Osteoblast (primary cell): ENCODE measurements at regions not wholly inside any gene's neighbourhood (a gene's known extent, or its start where the extent isn't known, plus 50 kb on each side); places are given as distances from the start of the nearest gene placed in this dataset.

ENCODE experiments used
- DNase-seq: peaks from one replicate; pipeline ENCODE4 v3.0.0; 2011; ENCODE audit warnings: low spot score, mixed read lengths; ENCODE audit not compliant: insufficient read length; ENCODE audit errors: missing footprints
- H2AFZ ChIP-seq: 2 replicates; pipeline ENCODE4 v1.6.0; 2011; ENCODE audit warnings: mild to moderate bottlenecking, low read length
- H3K27ac ChIP-seq: 2 replicates; pipeline ENCODE4 v1.5.1; 2011; ENCODE audit warnings: mild to moderate bottlenecking, low read depth, low read length, moderate library complexity
- H3K27me3 ChIP-seq: 2 replicates; pipeline ENCODE4 v1.6.0; 2012; ENCODE audit warnings: mild to moderate bottlenecking, control low read depth, inconsistent platforms, low read length, moderate library complexity; ENCODE audit not compliant: insufficient read depth
- H3K36me3 ChIP-seq: 2 replicates; pipeline ENCODE4 v1.5.1; 2011; ENCODE audit warnings: mild to moderate bottlenecking, low read length, control low read depth, moderate library complexity; ENCODE audit not compliant: insufficient read depth
- H3K4me1 ChIP-seq: 2 replicates; pipeline ENCODE4 v1.5.1; 2011; ENCODE audit warnings: mild to moderate bottlenecking, low read length, control low read depth, moderate library complexity; ENCODE audit not compliant: insufficient read depth
- H3K4me2 ChIP-seq: 2 replicates; pipeline ENCODE4 v1.6.0; 2011; ENCODE audit warnings: mild to moderate bottlenecking, low read length; ENCODE audit not compliant: insufficient read depth
- H3K4me3 ChIP-seq: fragments of 200-600 bp; sonication (generic); 3 replicates; pipeline ENCODE4 v1.5.1; 2012; ENCODE audit warnings: mild to moderate bottlenecking, low read length, inconsistent platforms; ENCODE audit not compliant: insufficient read depth
- H3K79me2 ChIP-seq: 2 replicates; pipeline ENCODE4 v1.6.0; 2012; ENCODE audit warnings: mild to moderate bottlenecking, low read length, control low read depth, inconsistent platforms; ENCODE audit not compliant: insufficient read depth
- H3K9me3 ChIP-seq: 2 replicates; pipeline ENCODE4 v1.5.1; 2011; ENCODE audit warnings: low read depth, low read length, control low read depth
- H4K20me1 ChIP-seq: 2 replicates; pipeline ENCODE4 v1.6.0; 2012; ENCODE audit warnings: mild to moderate bottlenecking, low read length, control low read depth; ENCODE audit not compliant: insufficient read depth
- TF ChIP-seq, protein P1 (sequence below): IDR thresholded peaks from 2 replicates; pipeline ENCODE4 v1.5.1; 2011; ENCODE audit warnings: mild to moderate bottlenecking, low read depth, low read length, moderate library complexity; ENCODE audit errors: extremely low read depth

DNA sequence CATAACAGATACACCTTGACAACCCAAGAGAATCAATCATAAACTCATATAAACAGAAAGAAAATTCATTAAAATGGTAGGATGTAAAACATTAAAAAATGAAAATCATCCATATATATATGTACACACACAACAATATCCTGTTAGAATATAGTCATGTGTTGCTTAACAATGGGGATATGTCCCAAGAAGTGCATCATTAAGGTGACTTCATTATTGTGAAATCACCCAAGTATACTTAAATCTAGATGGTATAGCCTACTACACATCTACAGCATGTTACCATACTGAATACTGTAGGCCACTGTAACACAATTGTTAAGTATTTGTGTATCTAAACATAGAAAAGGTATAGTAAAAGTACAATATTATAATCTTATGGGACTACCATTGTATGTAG lies 115.8 kb upstream of the TMEM168 start:
- no peaks in the 10 kb centered on the region for H3K27me3 ChIP-seq
- no peaks in the 10 kb centered on the region for H3K4me1 ChIP-seq
- no peaks in the 10 kb centered on the region for H3K9me3 ChIP-seq
- no peak overlapping the region for H3K4me3 ChIP-seq
- H4K20me1 ChIP-seq = no peaks in the 10 kb centered on the region
- peaks cover 14% of the 10 kb centered on the region for H3K36me3 ChIP-seq
- DNase-seq = no peak
- no peak overlapping the region for H2AFZ ChIP-seq
- no peak overlapping the region for H3K4me2 ChIP-seq
- TF ChIP-seq, protein P1, sequence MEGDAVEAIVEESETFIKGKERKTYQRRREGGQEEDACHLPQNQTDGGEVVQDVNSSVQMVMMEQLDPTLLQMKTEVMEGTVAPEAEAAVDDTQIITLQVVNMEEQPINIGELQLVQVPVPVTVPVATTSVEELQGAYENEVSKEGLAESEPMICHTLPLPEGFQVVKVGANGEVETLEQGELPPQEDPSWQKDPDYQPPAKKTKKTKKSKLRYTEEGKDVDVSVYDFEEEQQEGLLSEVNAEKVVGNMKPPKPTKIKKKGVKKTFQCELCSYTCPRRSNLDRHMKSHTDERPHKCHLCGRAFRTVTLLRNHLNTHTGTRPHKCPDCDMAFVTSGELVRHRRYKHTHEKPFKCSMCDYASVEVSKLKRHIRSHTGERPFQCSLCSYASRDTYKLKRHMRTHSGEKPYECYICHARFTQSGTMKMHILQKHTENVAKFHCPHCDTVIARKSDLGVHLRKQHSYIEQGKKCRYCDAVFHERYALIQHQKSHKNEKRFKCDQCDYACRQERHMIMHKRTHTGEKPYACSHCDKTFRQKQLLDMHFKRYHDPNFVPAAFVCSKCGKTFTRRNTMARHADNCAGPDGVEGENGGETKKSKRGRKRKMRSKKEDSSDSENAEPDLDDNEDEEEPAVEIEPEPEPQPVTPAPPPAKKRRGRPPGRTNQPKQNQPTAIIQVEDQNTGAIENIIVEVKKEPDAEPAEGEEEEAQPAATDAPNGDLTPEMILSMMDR = no peak
- peaks cover 24% of the 10 kb centered on the region for H3K79me2 ChIP-seq
- no peak overlapping the region for H3K27ac ChIP-seq

DNA sequence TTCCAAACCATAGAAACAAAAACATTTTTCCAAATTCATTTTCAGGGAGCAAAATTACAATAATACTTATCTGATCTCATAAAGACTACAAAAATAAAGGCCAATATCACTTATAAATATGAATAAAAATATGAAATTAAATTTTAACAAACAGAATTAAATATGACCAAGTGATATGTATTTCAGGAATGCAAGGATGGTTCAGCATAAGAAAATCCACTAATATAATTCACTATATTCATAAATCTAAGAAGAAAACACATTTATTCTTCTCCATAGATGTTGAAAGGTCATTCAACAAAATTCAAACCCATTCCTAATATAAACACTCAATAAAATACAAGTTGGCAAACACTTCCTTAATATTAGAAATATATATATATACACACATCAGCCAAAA lies 115.2 kb upstream of the TMEM168 start:
- peaks cover 24% of the 10 kb centered on the region for H3K79me2 ChIP-seq
- H2AFZ ChIP-seq = no peak overlapping the region
- TF ChIP-seq, protein P1 = no peak
- peaks cover 10% of the 10 kb centered on the region for H3K36me3 ChIP-seq
- H3K9me3 ChIP-seq = no peaks in the 10 kb centered on the region
- H3K4me1 ChIP-seq = no peaks in the 10 kb centered on the region
- no peaks in the 10 kb centered on the region for H3K27me3 ChIP-seq
- DNase-seq = no peak
- no peak overlapping the region for H3K27ac ChIP-seq
- no peak overlapping the region for H3K4me3 ChIP-seq
- H4K20me1 ChIP-seq = no peaks in the 10 kb centered on the region
- H3K4me2 ChIP-seq = no peak overlapping the region

DNA sequence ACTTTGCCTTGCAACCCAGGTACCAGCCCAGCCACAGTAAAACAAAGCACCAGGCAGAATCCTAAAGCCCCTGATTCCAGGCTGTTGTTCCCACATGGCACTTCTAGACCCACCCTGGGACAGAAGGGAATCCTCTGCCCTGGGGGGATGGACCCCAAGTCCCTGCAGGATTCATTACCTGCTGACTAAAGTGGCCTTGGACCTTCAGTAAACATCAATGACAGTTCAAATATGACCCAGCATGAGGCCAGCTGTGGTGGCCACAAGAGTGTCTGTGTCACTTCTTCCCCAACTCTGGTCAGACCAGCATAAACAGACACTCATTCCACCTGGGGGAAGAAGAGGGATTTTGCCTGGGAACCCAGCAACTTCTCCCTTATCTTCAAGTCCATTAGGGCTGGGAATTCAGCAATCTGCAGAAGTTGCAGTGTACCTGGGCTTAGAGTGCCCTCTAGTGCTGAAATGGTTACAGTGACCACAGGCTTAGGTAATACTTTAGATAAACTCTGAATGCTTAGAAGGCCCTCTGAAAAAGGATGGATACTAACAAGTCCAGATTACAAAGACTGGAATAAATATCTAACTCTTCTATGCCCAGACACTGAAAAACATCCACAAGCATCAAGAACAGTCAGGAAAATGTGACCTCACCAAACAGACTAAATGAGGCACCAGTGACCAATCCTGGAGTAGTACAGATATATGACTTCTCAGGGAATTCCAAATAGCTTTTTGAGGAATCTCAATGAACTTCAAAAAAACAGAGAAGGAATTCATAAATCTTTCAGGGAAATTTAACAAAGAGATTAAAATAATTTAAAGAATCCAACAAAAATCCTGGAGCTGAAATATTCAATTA lies 108.5 kb upstream of the TMEM168 start:
- no peak overlapping the region for H3K4me3 ChIP-seq
- TF ChIP-seq, protein P1 = peak; percentile 89
- no peak for DNase-seq
- H3K36me3 ChIP-seq = peaks cover 15% of the 10 kb centered on the region
- no peaks in the 10 kb centered on the region for H3K9me3 ChIP-seq
- H3K27ac ChIP-seq = peak overlapping the region; percentile 31
- no peaks in the 10 kb centered on the region for H3K4me1 ChIP-seq
- no peak overlapping the region for H2AFZ ChIP-seq
- peaks cover 29% of the 10 kb centered on the region for H3K79me2 ChIP-seq
- peaks cover 11% of the 10 kb centered on the region for H4K20me1 ChIP-seq
- no peaks in the 10 kb centered on the region for H3K27me3 ChIP-seq
- no peak overlapping the region for H3K4me2 ChIP-seq

DNA sequence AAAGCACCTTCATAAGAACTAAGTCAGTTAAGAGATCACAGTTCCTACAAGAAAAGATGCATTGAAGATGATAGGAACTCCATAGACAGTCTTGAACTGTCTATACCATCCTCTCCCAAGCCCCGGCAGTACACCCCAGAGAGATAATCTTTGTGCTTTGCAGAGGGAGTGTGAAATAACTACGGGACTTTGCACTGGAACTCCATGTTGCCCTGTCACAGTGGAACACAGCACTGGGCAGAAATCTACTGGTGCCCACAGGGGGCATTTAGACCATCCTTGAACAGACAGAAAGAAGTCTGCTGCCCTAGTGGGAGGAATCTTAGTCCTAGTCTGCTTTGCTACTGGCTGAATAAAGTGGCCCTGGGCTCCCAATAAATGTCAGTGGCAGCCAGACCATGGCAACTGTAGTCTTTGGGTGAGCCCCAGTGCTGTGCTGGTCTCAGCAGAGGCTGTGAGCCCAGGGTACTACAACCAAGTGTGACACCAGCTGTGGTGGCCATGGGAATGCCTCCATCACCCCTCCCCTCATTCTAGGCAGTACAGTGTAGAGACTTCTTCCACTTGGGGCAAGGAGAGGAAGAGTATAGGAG lies 107.7 kb upstream of the TMEM168 start:
- Histone ChIP-seq H3K4me2 (no peak overlapping the region), H3K27ac (no peak overlapping the region), H4K20me1 (peaks cover 11% of the 10 kb centered on the region), H3K4me1 (no peaks in the 10 kb centered on the region), H2AFZ (no peak overlapping the region), H3K27me3 (no peaks in the 10 kb centered on the region), H3K79me2 (peaks cover 29% of the 10 kb centered on the region), H3K36me3 (peaks cover 22% of the 10 kb centered on the region), H3K4me3 (no peak overlapping the region), H3K9me3 (no peaks in the 10 kb centered on the region)
- TF ChIP-seq, protein P1 = no peak
- DNase-seq = no peak
